Right lobe of liver (tissue), 6 donors: ENCODE measurements at regions not wholly inside any gene's neighbourhood (a gene's known extent, or its start where the extent isn't known, plus 50 kb on each side); places are given as distances from the start of the nearest gene placed in this dataset.
"Not testable (repeated sequence)": the region's sequence is repeated elsewhere in the genome, so short reads cannot be mapped to it uniquely, and the experiment has no call there.

Source experiments
- ATAC-seq, 4 donors: fragments of 200-7000 bp; cut with Tn5 transposase; one replicate each; pipeline ENCODE4 v1.9.1; 2020; ENCODE audit warnings: mild to moderate bottlenecking in 4 of 4, moderate library complexity in 4 of 4
- DNase-seq, 3 donors: peaks; one replicate each; pipeline ENCODE4 v3.0.0-alpha.2; 2020
- H3K27ac ChIP-seq, 3 donors: fragments of 200-600 bp; one replicate each; pipeline ENCODE4 v1.8.0; 2022
- H3K27me3 ChIP-seq, 2 donors: fragments of 200-600 bp; one replicate each; pipeline ENCODE4 v1.8.0; 2022
- H3K36me3 ChIP-seq, 4 donors: fragments of 200-600 bp; sonication (generic) in 1 of 4; one replicate each; pipeline versions ENCODE4 v1.5.1 to v1.8.0; 2017 to 2022; ENCODE audit warnings: control low read depth in 1 of 4
- H3K4me1 ChIP-seq, 4 donors: fragments of 200-600 bp; sonication (generic) in 1 of 4; one replicate each; pipeline versions ENCODE4 v1.5.1 to v1.8.0; 2017 to 2022; ENCODE audit warnings: control low read depth in 1 of 4
- H3K4me3 ChIP-seq, 3 donors: fragments of 200-600 bp; one replicate each; pipeline ENCODE4 v1.8.0; 2022
- H3K9me3 ChIP-seq, 4 donors: fragments of 200-600 bp; sonication (generic) in 1 of 4; one replicate each; pipeline versions ENCODE4 v1.5.1 to v1.8.0; 2017 to 2022; ENCODE audit warnings: control low read depth in 1 of 4
- POLR2A ChIP-seq: fragments of 450-650 bp; IDR thresholded peaks from one replicate; pipeline ENCODE4 v1.6.1; 2017; ENCODE audit warnings: antibody characterized with exemption, mild to moderate bottlenecking
- WGBS: methylation state at CpG from one replicate; pipeline ENCODE4 v1.1.6; 2018; ENCODE audit warnings: low coverage, low lambda C conversion rate; ENCODE audit not compliant: insufficient coverage; ENCODE audit errors: missing lambda C conversion rate; 5-methylcytosine and 5-hydroxymethylcytosine counted together
- intact Hi-C, 2 donors: fragments of 100-400 bp; cut with DNase I; formaldehyde crosslinking; loops; one replicate each; pipeline versions ENCODE4 v1.11.2 to v1.14.1; 2022
- TF ChIP-seq, protein P1 (sequence below), 4 donors: fragments of 200-600 bp in 3 of 4; fragments of 450-650 bp in 1 of 4; IDR thresholded peaks; one replicate each; pipeline versions ENCODE4 v1.5.1 to v1.8.0; 2016 to 2022; ENCODE audit warnings: antibody characterized with exemption in 4 of 4, mild to moderate bottlenecking in 2 of 4
- donor health status: DM: no; HTN: yes; CAD: no.
- donor health status: DM: no; HTN: no; CAD: no.
- donor health status: DM: no; HTN: no; CAD: no.
- donor health status: DM: no; HTN: yes; CAD: no.
- donor health status: DM: no; HTN: yes; CAD: no.

DNA sequence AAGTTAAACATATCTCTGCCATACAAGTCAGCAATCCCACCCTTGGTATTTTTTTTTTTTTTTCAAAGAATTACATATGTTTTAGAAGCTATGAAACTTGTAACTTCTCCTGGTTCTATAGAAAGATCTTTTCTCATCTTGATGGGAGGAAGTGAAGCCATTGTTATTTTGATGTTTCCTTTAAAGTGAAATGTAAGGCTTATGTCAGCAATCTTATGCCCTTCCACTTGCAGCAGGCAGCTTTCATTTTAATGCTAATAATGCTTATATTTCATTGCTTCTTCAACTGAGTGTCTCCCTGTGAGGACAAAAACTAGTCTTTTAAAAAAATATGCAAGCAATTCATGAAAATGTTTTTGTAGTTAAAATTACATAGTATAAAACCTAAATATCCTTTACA is 1614.7 kb downstream of the KHDRBS2 start:
- H3K36me3 ChIP-seq: no peaks in the 10 kb centered on the region
- H3K9me3 ChIP-seq: peaks cover 0 to 5% (median 0%) of the 10 kb centered on the region in 4 donors
- ATAC-seq (no peak), DNase-seq (no peak)
- intact Hi-C loops: no loop called here
- no peaks in the 10 kb centered on the region for H3K4me1 ChIP-seq
- TF ChIP-seq, protein P1, sequence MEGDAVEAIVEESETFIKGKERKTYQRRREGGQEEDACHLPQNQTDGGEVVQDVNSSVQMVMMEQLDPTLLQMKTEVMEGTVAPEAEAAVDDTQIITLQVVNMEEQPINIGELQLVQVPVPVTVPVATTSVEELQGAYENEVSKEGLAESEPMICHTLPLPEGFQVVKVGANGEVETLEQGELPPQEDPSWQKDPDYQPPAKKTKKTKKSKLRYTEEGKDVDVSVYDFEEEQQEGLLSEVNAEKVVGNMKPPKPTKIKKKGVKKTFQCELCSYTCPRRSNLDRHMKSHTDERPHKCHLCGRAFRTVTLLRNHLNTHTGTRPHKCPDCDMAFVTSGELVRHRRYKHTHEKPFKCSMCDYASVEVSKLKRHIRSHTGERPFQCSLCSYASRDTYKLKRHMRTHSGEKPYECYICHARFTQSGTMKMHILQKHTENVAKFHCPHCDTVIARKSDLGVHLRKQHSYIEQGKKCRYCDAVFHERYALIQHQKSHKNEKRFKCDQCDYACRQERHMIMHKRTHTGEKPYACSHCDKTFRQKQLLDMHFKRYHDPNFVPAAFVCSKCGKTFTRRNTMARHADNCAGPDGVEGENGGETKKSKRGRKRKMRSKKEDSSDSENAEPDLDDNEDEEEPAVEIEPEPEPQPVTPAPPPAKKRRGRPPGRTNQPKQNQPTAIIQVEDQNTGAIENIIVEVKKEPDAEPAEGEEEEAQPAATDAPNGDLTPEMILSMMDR (IDR thresholded peaks at IDR 0.05): no peak
- TF ChIP-seq POLR2A: no peak
- no peak overlapping the region for H3K4me3 ChIP-seq
- no peaks in the 10 kb centered on the region for H3K27me3 ChIP-seq
- H3K27ac ChIP-seq: no peak overlapping the region

DNA sequence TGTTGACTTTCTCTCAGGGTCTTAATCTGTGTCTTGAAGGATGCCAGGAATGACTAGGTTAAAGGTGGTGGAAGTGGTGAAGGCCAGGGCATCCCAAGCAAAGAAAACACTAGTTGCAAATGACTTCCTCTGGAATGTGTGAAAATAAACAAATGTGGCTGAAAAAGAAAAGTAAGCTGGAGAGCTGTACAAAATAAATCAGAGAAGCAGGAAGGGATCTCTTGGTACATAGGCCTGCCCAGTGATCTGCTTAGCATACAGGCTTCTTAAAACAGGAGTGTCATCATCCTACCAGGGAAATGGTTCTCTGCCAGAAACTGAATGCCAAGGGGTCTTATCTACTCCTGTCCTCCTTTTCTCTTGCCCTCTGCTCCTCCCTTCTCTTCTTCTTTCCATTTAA is 1616.0 kb downstream of the KHDRBS2 start:
- no peak for TF ChIP-seq POLR2A
- TF ChIP-seq, protein P1 (IDR thresholded peaks at IDR 0.05): no peak
- H3K4me3 ChIP-seq: no peak overlapping the region
- H3K4me1 ChIP-seq: no peaks in the 10 kb centered on the region
- H3K27ac ChIP-seq: no peak overlapping the region
- no peaks in the 10 kb centered on the region for H3K9me3 ChIP-seq
- intact Hi-C loops: no loop called here
- H3K36me3 ChIP-seq: no peaks in the 10 kb centered on the region
- ATAC-seq: no peak
- no peaks in the 10 kb centered on the region for H3K27me3 ChIP-seq
- DNase-seq: no peak

DNA sequence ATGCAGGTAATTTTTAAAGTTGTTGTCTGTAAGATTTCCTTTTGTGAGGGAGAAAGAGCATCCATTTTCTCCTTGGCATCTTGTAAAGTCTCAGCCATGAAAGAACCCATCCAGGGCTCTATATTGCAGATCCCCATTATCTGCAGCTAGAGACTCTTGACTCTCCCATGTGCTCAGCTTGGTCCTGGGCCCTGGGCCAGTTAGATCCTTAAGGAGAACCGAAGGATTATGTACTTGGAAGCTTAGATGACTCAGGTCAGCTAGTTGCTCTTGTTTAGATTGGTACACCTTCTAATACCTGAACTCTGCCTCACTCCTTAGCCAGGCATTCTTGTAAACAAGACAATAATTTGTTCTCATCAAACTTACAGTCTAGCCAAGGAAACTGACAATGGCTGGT is 1617.6 kb downstream of the KHDRBS2 start:
- Histone ChIP-seq H3K9me3 (no peaks in the 10 kb centered on the region), H3K4me1 (no peaks in the 10 kb centered on the region), H3K4me3 (no peak overlapping the region), H3K27me3 (no peaks in the 10 kb centered on the region), H3K36me3 (no peaks in the 10 kb centered on the region), H3K27ac (no peak overlapping the region)
- no peak for TF ChIP-seq POLR2A
- TF ChIP-seq, protein P1 (IDR thresholded peaks at IDR 0.05): no peak
- ATAC-seq: no peak
- no peak for DNase-seq
- intact Hi-C loops: no loop called here
- 33% methylated on average over 1 of the region's 1 CpG for WGBS

DNA sequence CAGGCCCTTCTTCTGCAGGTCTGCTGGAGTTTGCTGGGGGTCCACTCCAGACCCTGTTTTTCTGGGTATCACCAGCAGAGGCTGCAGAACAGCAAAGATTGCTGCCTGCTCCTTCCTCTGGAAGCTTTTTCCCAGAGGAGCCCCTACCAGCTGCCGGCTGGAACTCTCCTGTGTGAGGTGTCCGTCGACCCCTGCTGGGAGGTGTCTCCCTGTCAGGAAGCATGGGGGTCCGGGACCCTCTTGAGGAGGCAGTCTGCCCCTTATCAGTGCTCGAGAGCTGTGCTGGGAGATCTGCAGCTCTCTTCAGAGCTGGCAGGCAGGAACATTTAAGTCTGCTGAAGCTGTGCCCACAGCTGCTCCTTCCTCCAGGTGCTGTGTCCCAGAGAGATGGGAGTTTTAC is 1622.8 kb downstream of the KHDRBS2 start:
- H3K9me3 ChIP-seq, H3K27ac ChIP-seq, H3K4me1 ChIP-seq, H3K4me3 ChIP-seq, DNase-seq, intact Hi-C loops, H3K27me3 ChIP-seq, H3K36me3 ChIP-seq, ATAC-seq: not testable (repeated sequence)
- WGBS: no CpG with 5 or more reads among the region's 5 CpGs

DNA sequence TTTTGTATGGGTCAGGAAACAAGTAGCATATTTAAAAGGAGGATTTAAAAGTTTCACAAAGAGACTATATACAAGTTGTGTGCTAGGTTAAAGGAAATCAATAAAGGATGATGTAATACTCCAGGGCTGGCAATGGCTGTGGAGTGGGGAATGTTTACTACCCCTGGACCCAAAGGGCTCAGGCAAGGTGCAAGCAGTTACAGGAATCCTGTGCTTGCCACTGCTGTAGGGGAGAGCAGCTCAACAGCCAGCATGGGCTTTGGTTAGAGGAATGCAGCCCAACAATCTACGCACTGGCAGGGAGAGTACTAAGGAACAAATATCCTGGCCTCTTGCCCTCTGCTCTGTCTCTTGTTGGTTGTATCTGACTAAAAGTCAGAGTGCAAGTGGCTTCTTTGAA is 1642.2 kb downstream of the KHDRBS2 start:
- DNase-seq: peak in 1 of 3 donors; percentile 41
- no peaks in the 10 kb centered on the region for H3K36me3 ChIP-seq
- H3K4me3 ChIP-seq: no peak overlapping the region
- no peak overlapping the region for H3K27ac ChIP-seq
- intact Hi-C loops: no loop called here
- H3K4me1 ChIP-seq: no peaks in the 10 kb centered on the region
- peak in 3 of 4 donors; percentile 20 to 87 (median 86) for ATAC-seq
- no peaks in the 10 kb centered on the region for H3K9me3 ChIP-seq
- no peak for TF ChIP-seq POLR2A
- TF ChIP-seq, protein P1 (IDR thresholded peaks at IDR 0.05): no peak
- WGBS: 20% methylated on average over 1 of the region's 1 CpG
- no peaks in the 10 kb centered on the region for H3K27me3 ChIP-seq
